Urothelium cell line (cell line): ENCODE measurements at regions not wholly inside any gene's neighbourhood (a gene's known extent, or its start where the extent isn't known, plus 50 kb on each side); places are given as distances from the start of the nearest gene placed in this dataset.
A peak's percentile ranks its signal among the peaks of the same experiment; 100 is the strongest.
"Not testable (repeated sequence)": the region's sequence is repeated elsewhere in the genome, so short reads cannot be mapped to it uniquely, and the experiment has no call there.

ENCODE experiments used
- DNase-seq: peaks from one replicate; pipeline ENCODE4 v3.0.0; 2011; ENCODE audit warnings: low spot score, mixed read lengths
- FAIRE-seq: peaks from 2 replicates; lab custom pipeline; 2011; peaks lifted over from hg19 to GRCh38; lab: Jason Lieb, UNC

DNA sequence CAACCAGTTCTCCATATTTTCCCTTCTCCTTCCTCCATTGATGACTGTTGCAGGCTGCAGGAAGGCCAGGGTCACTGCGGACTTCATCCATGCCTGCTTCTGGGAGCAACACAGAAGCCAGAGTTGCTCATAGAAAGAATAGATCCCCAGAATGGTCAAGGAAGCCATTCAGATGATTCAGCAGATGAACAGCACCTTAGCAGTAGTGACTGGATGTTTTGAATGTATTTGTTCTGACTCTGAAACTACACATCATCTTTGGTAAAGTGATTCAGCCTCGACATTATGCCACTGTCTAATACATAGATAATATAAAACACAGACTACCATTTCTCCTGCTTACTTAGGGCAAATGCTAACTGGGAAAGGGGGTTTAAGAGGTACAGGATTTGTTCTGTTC, 411.6 kb downstream of the RND3 start:
- no peak for DNase-seq
- FAIRE-seq, result peak; percentile 20

DNA sequence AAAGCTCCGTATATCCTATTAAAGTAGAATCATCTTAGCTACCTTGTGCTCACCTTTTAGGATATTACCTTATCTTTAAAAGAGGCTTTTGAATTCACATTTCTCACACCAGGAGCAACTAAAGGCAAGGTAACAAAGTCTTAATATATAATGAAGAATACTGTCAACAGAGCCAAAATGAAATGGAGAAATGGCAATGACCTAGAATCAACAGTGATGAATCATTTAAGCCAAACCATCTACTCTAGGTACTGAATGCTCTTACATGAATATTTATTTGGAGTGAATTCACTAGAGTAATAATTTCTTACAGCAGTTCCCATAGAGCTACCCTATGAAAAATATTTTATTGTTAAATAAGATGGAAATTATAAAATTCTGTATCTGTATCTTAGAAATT, 421.0 kb downstream of the RND3 start:
- DNase-seq (no peak), FAIRE-seq (no peak)

- no peak for DNase-seq
- FAIRE-seq, result no peak
Measured at GRCh38 chr2:150063931-150064548, 423.4 kb downstream of the RND3 start.

GRCh38 chr2:150063432-150063889, 424.0 kb downstream of the RND3 start:
- no peak for FAIRE-seq
- DNase-seq, result peak; percentile 9

GRCh38 chr2:150062416-150062815, 425.1 kb downstream of the RND3 start:
- FAIRE-seq (no peak), DNase-seq (no peak)

- FAIRE-seq (no peak), DNase-seq (no peak)
Measured at GRCh38 chr2:150060341-150060740, 427.1 kb downstream of the RND3 start.

DNA sequence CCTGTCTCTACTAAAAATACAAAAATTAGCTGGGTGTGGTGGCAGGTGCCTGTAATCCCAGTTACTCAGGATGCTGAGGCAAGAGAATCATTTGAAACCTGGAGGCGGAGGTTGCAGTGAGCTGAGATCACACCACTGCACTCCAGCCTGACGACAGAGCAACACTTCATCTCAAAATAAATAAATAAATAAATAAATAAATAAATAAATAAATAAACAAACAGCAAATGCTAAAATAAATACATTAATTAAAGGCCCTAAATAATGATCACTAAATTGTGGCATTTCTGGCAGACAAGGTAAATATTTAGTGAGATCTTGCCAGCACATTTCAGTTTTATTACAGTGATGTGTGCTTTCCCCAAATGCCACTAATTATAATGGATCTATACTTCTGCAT, 427.8 kb downstream of the RND3 start:
- not testable (repeated sequence) for FAIRE-seq, DNase-seq

GRCh38 chr2:150052457-150052856, 435.0 kb downstream of the RND3 start:
- FAIRE-seq (no peak), DNase-seq (no peak)

DNA sequence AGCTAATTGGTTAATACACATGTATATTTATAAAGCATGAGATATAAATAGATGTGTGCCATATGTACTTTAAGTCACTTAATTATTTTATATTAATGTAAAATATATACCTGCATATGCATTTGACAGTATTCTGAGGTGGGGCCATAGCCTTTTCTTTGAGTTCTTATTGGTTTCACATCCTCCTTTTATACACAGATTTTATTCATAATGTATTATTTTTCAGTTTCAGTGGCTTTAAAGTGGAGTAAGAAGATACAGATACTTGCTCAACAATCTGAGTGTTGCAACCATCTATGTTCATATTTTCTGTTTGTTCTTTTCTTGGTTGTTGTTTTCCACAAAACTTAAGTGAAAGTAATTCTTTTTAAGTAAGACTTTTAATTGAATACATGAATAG, 436.5 kb downstream of the RND3 start:
- no peak for FAIRE-seq
- DNase-seq, result no peak

GRCh38 chr2:150050036-150050435, 437.4 kb downstream of the RND3 start:
- no peak for DNase-seq
- no peak for FAIRE-seq

DNA sequence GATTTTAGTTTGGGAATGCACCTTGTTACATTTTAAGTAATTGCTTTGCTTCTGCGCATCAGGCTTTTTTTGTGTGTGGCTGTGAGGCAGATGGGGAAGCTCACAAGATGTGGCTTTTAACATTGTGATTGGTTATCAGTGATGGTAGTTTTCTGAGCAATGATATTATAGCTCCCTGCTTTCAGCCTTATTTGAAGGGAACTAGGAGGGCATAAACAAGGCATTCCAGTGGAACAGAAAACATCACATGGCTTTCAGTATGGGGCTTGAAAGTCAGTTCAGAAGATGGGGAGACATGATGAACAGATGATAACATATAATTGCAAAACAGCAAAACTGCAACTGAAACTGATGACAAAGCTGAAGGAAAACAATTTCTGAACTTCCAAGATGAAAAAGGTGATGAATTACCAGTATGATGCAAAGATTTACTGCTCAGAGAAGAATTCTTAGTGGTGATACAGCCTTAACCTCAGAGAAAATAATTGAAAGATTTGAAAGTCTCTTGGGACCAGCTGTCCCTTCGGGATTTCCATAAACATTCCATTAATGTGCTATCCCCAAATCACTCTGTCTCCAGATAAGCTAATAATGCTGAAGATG, 439.7 kb downstream of the RND3 start:
- FAIRE-seq, result no peak
- no peak for DNase-seq

- DNase-seq, result no peak
- FAIRE-seq, result no peak
Measured at GRCh38 chr2:150046810-150047209, 440.7 kb downstream of the RND3 start.

- DNase-seq, result peak; percentile 14
- no peak for FAIRE-seq
Measured at GRCh38 chr2:150046211-150046610, 441.3 kb downstream of the RND3 start.

GRCh38 chr2:150045601-150046000, 441.9 kb downstream of the RND3 start:
- FAIRE-seq, result no peak
- no peak for DNase-seq

DNA sequence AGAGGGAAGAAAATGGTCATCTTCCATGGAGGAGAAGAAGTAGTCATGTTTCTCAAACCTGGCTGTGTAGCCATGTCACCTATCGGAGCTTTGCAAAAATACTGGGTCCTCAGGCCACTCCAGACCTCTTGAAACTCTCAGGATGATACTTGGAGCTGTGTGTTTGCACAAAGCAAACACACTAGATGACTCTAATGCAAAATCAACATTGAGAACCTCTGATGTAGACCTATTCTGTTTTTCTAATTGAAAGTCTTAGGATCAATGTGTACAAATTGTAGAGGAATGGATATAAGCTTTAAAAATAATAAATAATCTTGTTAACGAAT, 444.3 kb downstream of the RND3 start:
- DNase-seq (no peak), FAIRE-seq (no peak)

GRCh38 chr2:150042500-150043171, 444.8 kb downstream of the RND3 start:
- no peak for FAIRE-seq
- DNase-seq, result no peak

DNA sequence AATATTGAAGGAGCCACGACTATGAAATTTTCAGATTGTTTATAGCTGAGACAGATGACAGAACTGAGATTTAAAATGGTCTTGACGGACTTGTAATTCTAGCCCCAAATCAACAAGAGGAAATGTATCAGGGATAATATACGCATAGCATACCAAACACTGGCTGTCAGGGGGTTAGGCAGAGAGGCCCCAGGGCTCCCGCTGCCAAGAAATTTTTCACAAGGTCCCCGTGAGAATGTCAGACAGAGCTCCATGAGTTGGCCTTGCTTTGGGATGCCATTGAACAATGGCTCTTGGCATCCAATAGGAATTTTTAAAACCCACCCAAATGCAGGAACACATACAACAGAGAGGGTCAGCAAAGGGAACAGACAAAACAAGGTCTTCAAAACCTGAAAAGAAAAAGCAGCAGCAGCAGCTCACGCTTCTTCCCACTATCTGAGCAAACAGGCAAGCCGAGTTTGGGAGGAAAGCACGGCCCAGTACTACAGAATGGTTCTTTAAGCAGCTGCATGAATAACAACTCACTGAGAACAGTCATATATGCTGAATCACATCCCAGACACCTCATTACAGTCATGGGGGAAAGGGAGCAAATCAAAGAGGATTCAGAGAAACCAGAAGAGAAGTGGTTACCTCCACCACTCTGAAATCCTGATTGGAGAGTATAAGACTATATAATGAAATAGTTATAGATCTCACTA, 445.6 kb downstream of the RND3 start:
- FAIRE-seq (no peak), DNase-seq (no peak)

GRCh38 chr2:150036622-150037021, 449.0 kb upstream of the MMADHC start:
- FAIRE-seq (no peak), DNase-seq (no peak)

DNA sequence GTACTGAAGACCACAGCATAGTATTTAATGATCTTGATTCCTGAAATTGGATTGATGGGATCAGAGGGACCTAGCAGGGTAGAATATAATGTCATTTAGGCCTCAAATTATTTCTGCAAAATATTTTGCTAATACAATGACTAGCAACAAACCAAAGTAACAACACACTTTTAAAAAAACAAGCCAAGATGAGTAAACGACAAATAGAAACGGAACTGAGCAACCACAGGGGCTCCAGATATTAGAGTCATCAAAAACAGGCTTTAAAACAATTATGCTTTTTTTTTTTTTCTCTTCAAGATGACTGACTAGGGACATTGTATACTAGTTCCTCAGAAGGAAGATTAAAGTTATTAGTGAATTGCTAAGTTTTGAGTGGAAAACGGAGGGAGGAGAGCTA, 447.1 kb upstream of the MMADHC start:
- DNase-seq, result no peak
- no peak for FAIRE-seq

GRCh38 chr2:150030436-150031190, 443.0 kb upstream of the MMADHC start:
- FAIRE-seq (no peak), DNase-seq (no peak)

- FAIRE-seq, result no peak
Measured at GRCh38 chr2:150028322-150028721, 440.7 kb upstream of the MMADHC start.

More at GRCh38 chr2:150028322-150028721, 440.7 kb upstream of the MMADHC start:
- no peak for DNase-seq
